GM12892 (cell line): ENCODE measurements at regions not wholly inside any gene's neighbourhood (a gene's known extent, or its start where the extent isn't known, plus 50 kb on each side); places are given as distances from the start of the nearest gene placed in this dataset.

ENCODE experiments used
- POLR2A ChIP-seq: IDR thresholded peaks from 2 replicates; pipeline ENCODE4 v1.6.1; 2011; ENCODE audit warnings: low read depth, low read length, control low read depth
- TAF1 ChIP-seq: IDR thresholded peaks from 2 replicates; pipeline ENCODE4 v1.6.1; 2011; ENCODE audit warnings: low read depth, mild to moderate bottlenecking, control low read depth, low read length, borderline replicate concordance

DNA sequence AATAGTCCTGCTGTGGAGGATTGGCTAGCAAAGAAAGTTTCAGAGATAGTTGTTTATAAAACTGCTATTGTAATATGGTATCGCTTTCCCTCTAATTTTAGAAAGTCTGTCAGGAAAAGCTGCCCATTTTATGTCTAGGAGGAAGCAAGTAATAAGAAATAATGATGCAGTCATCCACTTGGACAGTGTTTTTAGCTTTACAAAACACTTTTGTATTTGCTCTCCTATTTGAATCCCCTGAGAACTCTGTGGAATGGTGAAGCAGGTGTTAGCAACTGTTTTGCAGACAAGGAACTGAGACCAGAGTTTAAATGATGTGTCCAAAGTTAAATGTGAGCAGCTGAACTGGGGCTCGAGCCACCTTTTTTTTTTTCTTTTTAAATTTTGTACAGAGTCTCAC is 455.8 kb downstream of the XPNPEP1 start:
- no peak for TF ChIP-seq POLR2A
- no peak for TF ChIP-seq TAF1
